Vagina (tissue), 2 donors: ENCODE measurements at regions not wholly inside any gene's neighbourhood (a gene's known extent, or its start where the extent isn't known, plus 50 kb on each side); places are given as distances from the start of the nearest gene placed in this dataset.

Experiments used
- CTCF ChIP-seq, 3 experiments: fragments of 450-650 bp in 2 of 3; fragments of 200-600 bp in 1 of 3; sonication (generic) in 1 of 3; IDR thresholded peaks; one replicate each; pipeline ENCODE4 v1.5.1; 2017 to 2019; ENCODE audit warnings: antibody characterized with exemption in 3 of 3, mild to moderate bottlenecking in 2 of 3, moderate library complexity in 2 of 3
- POLR2A ChIP-seq, 2 donors: fragments of 450-650 bp; IDR thresholded peaks; one replicate each; pipeline ENCODE4 v1.6.1; 2017; ENCODE audit warnings: antibody characterized with exemption in 2 of 2, mild to moderate bottlenecking in 2 of 2, moderate library complexity in 2 of 2

DNA sequence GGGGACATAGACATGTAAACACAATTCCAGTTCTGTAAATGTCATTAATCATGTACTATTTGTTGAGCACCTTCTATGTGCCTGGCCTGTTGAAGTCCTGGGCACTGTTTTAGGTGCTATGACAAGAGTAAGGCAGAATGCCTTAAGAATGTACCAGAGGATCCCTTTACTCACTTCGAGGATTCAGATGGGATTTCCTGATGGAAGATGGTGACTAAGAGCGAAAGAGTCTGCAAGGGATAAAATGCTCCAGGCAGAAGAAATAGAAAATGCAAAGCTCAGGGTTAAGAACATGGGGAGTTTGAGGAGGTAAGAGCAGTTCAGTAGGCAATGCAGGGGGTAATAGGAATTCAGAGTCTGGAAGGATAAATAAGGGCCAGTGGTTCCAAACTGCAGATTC is 671.3 kb upstream of the TBX3 start:
- TF ChIP-seq POLR2A (IDR thresholded peaks at IDR 0.05) (no peak), CTCF (IDR thresholded peaks at IDR 0.05) (no peak)
